Mammary epithelial cell (primary cell): ENCODE measurements at regions not wholly inside any gene's neighbourhood (a gene's known extent, or its start where the extent isn't known, plus 50 kb on each side); places are given as distances from the start of the nearest gene placed in this dataset.

Experiments
- EZH2 ChIP-seq: IDR thresholded peaks from 2 replicates; pipeline ENCODE4 v1.6.1; 2012; ENCODE audit warnings: low read length, inconsistent platforms, borderline replicate concordance
- TF ChIP-seq, protein P1 (sequence below), 2 donors: IDR thresholded peaks in 1 of 2; conservative IDR thresholded peaks in 1 of 2; 2 replicates each; pipeline ENCODE4 v1.5.1; 2011 to 2012; ENCODE audit warnings: inconsistent platforms in 2 of 2, low read length in 2 of 2, mild to moderate bottlenecking in 2 of 2, control low read depth in 1 of 2, low read depth in 1 of 2; ENCODE audit not compliant: insufficient read depth in 1 of 2; ENCODE audit errors: extremely low read depth in 1 of 2

DNA sequence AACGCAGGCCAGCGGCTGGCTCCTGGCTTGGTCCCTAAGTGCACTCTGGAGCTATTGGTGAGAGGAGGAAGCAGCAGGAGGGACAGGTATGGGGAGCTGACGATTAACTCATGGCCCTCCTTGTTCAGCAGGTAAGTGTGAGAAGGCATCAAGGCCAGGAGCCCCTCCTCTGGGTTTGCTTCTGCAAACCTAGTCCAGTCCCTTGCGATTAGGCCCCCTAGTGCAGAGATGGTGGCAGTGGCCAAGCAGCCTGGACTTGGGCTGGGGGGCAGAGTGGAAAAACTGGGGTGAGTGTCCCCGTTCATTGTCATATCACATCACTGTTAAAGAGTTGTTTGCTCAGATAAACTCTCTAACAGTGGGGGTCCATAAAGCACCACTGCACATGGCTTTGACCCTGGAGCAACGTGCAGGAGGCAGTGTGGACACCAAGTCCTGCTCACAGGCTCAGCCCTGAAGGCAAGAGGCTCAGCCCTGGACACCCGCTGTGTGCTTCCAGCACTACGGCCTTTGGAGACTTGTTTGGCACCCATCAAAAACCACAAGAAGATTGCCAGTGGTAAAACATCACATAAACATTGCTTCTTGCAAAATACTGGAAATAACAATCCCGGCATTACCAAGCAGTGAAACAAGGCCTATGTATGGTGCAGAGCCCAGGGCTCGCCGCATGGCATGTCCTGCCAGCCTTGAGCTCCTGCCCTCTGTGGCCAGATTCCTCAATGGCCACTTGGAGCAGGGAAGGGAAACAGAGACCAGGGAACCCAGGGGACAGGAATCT lies 184.3 kb upstream of the RTL1 start:
- TF ChIP-seq, protein P1, sequence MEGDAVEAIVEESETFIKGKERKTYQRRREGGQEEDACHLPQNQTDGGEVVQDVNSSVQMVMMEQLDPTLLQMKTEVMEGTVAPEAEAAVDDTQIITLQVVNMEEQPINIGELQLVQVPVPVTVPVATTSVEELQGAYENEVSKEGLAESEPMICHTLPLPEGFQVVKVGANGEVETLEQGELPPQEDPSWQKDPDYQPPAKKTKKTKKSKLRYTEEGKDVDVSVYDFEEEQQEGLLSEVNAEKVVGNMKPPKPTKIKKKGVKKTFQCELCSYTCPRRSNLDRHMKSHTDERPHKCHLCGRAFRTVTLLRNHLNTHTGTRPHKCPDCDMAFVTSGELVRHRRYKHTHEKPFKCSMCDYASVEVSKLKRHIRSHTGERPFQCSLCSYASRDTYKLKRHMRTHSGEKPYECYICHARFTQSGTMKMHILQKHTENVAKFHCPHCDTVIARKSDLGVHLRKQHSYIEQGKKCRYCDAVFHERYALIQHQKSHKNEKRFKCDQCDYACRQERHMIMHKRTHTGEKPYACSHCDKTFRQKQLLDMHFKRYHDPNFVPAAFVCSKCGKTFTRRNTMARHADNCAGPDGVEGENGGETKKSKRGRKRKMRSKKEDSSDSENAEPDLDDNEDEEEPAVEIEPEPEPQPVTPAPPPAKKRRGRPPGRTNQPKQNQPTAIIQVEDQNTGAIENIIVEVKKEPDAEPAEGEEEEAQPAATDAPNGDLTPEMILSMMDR (conservative IDR thresholded peaks at IDR 0.05 in 1 of 2, IDR thresholded peaks at IDR 0.05 in 1 of 2; ENCODE audit: extremely low read depth in 1 of 2, insufficient read depth in 1 of 2, low read depth in 1 of 2, low read length in 2 of 2): no peak
- no peak for TF ChIP-seq EZH2
